ENCODE measurements at regions not wholly inside any gene's neighbourhood (a gene's known extent, or its start where the extent isn't known, plus 50 kb on each side); places are given as distances from the start of the nearest gene placed in this dataset.

- peak; percentile 45 for DNase-seq (ENCODE audit: low read depth)
These were observed 102.8 kb upstream of the NMNAT3 start for GRCh38 chr3:139780593-139780992.

- DNase-seq (ENCODE audit: low read depth), result no peak
These were observed 101.0 kb upstream of the NMNAT3 start for GRCh38 chr3:139778682-139779233.

DNA sequence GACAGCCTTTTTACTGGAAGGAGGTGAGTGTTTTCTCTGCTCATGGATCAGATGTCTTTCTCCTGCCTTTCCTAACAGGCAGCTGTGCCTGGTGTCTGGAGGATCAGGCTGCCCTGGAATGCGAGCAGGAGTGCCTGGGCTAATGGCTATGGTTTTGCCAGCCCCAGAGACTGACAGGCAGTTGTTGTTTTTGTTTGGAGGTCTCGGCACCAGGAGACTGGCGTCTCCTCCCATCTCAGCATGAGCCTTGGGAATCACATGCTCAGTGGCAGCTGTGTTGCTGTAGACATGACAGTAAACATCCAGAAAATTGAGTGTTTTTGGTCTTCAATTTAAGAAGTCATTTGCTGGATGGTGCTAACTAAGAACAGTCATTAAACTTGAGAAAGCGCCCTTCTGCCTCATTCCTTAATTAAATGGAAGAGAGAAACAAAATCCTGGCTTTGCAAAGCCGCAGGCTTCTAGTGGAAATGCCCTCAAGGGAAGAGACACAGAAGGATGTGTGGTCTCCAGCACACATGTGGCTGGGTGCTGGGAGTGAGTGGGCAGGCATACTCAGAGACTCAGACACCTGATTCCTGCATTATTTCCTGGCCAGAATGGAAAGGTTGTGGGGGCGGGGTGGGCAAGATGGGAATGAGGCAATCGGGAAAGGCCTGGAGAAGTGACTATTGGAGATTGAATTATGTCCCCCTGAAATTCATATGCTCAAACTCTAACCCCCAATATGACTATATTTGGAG, 97.0 kb upstream of the NMNAT3 start:
- DNase-seq (ENCODE audit: low read depth), result peak; percentile 98

DNA sequence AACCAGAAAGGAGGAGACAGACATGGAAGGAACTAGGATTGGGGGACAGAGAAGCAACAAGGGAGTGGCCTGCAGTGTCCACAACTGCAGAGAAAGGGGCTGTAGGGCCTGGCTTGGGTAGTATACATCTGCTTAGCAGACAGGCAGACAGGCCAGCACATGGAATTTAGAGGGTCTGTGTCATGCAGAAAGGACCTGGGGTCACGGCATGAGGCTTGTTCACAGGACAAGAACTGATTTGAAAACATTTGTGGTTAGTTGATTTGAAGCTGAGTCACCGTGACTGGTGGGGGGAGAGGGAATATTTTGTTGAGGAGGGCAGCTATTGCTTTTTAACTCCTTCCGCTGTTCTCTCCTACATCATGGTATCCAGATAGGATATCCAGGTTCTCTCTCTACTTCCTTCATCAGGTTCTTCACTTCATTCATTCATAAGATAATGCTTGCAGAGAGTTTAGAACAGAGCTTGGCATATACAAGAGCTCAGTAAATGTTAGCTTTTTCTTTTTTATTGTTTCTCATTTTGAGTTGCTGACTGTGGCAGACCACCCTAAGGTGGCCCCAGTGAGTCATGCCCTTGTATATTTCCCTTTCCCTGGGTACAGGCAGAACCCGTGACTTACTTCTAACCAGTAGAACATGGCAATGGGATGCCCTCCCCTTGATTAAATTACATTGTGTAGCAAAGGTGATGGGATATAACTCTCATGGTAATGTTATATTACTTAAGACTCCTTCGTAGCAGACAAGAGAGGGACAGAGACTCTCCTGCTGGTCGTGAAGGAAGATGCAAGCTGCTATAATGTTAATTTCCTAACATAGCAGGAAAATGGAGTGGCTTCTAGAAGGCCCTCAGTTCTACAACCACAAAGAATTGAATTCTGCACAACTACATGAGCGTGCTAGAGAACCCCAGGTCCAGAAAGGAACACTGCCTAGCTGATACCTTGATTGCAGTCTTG, 95.0 kb upstream of the NMNAT3 start:
- peak; percentile 90 for DNase-seq (ENCODE audit: low read depth)

DNA sequence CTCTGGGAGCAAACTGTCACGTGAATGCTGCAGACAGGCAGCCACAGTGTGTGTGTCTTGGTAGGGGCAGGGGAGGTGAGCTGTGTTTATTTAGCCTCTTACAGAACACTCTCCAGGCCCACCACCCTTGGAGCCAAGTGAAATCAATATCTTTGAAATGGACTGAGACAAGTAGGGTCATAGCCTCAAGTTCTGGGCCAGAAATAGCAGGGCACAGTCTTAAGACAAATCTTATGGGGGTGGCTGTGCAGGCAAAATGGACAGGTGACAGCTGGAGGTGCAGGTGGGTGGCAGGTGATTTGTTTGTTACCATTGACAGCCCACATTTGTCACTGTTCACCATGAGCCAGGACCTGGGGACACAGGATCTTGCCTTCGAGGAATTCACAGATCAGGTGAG, 93.6 kb upstream of the NMNAT3 start:
- no peak for DNase-seq (ENCODE audit: low read depth)

DNA sequence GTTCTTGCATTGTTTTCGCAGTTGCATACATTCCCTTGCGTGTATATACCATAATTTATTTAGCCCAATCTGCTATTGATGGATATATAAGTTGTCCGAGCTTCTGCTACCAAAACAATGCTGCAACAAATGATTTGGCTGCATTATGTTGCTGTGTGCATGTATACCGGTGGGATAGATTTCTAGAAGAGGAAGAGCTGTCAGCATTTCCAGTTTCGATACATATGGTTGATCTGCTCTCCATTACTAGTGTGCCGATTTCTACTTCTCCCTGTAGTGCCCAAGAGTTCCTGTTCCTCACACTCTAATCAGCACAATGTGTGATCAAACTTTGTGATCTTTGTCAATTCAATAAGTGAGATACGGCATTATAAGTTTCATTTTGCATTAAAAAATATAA, 92.8 kb upstream of the NMNAT3 start:
- no peak for DNase-seq (ENCODE audit: low read depth)

DNA sequence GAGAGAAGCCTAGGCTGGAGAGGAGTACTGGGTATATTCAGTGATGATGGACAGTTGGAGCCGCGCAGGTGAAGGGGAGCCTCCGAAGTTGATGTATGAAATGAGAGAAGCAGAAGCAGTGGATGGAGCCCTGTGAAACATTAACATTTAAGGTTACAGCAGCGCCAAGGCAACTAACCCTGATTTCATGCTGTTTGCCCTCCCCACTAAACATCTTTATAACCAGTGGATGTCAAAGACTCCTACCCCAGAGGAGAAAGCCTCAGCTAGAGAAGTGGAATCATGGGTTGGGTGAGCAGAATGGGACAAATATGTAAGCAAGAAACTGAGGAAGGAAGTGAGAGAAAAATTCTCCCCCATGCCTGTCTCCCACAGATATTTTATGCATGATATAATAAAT, 92.0 kb upstream of the NMNAT3 start:
- DNase-seq (ENCODE audit: low read depth), result no peak

GRCh38 chr3:139764936-139765335, 87.2 kb upstream of the NMNAT3 start:
- DNase-seq (ENCODE audit: low read depth), result peak; percentile 89

DNA sequence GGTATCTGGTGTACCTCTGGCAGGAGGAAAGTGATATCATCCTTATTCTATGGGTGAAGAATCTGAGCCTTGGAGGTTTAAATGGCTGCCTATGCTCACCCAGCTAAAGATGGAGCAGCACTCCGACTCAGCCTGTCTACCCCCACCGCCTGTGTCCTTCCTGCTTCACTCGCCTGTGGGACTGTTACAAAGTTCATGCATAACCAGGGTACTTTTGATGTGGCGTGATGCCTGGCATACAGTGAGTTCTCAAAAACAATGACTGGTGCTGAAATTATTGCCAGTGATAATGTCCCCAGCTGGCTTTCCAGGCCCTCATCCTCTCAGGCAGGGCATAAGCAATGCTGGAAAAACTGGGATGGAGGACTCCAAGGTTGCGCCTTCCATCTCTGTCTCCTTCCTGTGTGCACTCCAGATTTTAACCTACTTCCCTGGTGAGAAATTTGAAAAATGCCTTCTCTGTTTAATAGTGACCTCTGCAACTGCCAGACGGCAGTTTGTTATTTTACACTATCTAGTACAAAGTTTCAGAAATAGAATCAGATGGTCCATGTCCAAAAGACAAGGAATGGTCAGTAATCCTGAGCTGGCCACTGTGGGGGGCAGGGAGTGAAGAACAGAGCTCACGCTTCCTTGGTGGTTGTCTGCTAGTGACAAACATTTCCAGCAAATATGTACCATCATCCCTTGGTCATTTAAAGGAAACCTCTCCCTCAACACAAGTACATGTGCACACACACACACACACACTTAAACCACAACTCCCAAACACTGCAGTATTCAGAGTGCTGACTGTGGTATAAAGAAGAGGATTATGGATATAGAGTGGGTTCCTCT, 86.5 kb upstream of the NMNAT3 start:
- DNase-seq (ENCODE audit: low read depth), result no peak

DNA sequence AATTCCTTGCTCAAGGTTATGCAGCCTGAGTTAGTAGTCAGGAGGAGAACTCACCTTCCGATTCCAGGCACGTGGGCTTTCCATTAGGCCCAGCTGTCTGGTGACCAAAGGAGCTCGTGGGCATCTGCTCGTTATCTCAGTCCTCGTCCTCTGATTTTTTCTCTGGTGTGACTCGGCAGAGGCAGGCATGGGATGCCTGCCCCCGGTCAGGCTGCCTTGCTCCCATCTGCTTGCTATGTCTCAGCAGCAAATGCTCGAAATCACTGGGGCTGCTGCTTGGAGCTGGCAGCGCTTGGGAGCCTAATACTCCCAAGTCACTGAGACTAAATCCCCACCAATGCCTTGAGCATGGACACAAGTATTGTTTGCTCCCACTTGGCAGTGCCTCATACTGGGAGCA, 84.5 kb upstream of the NMNAT3 start:
- peak; percentile 52 for DNase-seq (ENCODE audit: low read depth)

GRCh38 chr3:139759470-139759869, 81.7 kb upstream of the NMNAT3 start:
- DNase-seq (ENCODE audit: low read depth), result no peak

GRCh38 chr3:139758654-139759291, 81.0 kb upstream of the NMNAT3 start:
- DNase-seq (ENCODE audit: low read depth), result peak; percentile 94

- DNase-seq (ENCODE audit: low read depth), result no peak
These were observed 79.8 kb upstream of the NMNAT3 start for GRCh38 chr3:139757448-139758030.

DNA sequence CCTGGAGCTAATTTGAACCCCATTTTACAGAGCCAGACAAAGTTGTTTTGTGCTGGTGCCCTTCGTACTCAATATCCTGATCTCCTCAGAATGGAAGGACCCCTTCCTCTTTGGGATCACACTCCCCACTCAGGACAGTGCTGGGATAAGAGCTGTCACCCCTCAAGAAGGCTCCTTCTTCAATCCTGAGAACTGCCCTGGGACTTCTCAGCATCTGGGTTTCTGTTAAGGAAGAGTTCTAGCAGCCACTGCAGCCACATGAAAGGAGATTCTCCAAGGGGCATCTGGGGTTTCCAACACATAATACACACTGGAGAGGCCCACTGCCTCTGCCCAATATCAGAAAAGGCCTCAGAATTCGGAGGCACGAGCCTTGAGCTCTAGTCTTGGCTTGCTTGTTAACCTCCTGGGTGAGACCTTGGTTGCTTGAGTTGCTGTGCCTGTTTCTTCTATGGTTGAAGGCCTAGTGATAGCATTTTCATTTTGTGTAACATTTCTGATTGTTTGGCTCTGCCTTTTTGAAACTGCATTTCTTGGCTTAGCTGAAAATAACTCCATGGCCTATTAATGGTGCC, 78.8 kb upstream of the NMNAT3 start:
- DNase-seq (ENCODE audit: low read depth), result no peak

- DNase-seq (ENCODE audit: low read depth), result no peak
These were observed 77.8 kb upstream of the NMNAT3 start for GRCh38 chr3:139755551-139755950.

- no peak for DNase-seq (ENCODE audit: low read depth)
These were observed 74.0 kb upstream of the NMNAT3 start for GRCh38 chr3:139751789-139752188.

GRCh38 chr3:139746481-139746880, 68.7 kb upstream of the NMNAT3 start:
- DNase-seq (ENCODE audit: low read depth), result no peak

DNA sequence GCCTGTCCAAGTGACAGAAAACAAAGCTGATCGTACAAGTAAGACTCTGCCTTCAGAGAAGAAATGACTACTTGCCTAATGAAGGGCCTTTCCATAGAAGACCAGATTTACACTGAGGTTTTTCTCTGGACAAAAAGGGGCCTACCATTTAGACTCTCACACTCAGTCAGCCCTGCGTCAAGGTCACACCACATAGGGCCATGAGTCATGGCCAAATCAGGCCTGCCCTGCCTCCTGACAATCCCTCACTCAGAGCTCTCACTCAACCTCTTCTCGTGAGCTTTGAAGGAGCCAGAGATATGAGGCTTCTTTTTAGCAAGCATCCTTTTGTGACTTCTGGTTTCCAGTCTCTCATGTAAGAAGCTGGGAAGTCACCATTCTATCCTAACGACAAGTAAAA, 68.1 kb upstream of the NMNAT3 start:
- peak; percentile 79 for DNase-seq (ENCODE audit: low read depth)

- DNase-seq (ENCODE audit: low read depth), result no peak
These were observed 60.9 kb upstream of the NMNAT3 start for GRCh38 chr3:139738697-139739096.
